ENCODE measurements at regions not wholly inside any gene's neighbourhood (a gene's known extent, or its start where the extent isn't known, plus 50 kb on each side); places are given as distances from the start of the nearest gene placed in this dataset.
"Not testable (repeated sequence)": the region's sequence is repeated elsewhere in the genome, so short reads cannot be mapped to it uniquely, and the experiment has no call there.

DNA sequence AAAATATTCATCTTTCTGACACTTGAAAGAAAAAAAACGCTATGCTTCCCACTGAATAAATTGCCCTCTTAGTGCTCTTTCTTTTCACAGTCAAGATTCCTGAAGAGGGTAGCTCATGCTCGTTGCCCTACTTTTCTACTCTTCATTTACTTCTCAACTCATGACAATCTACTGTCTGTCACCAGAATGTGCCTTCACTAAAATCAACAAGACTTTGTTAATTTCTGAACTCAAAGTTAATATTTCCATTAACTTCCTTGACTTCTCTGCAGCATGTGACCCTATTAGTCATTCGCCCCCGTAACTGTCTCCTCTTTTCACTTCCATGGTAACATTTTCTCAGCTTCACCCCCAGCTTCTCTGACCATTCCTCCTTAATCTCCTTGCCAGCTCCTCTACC, 98.9 kb upstream of the MAPRE2 start:
- Histone ChIP-seq H3K27me3 (ENCODE audit: insufficient read depth, low read length) (no peaks in the 10 kb centered on the region), H3K4me3 (ENCODE audit: low read depth, low read length) (no peak overlapping the region), H3K27ac (ENCODE audit: low read depth, low read length) (no peak overlapping the region), H3K4me1 (ENCODE audit: control insufficient read depth, insufficient read depth, low read length, unreplicated experiment) (peaks cover 2% of the 10 kb centered on the region), H3K79me2 (ENCODE audit: control insufficient read depth, insufficient read depth, low read length, unreplicated experiment) (no peaks in the 10 kb centered on the region), H2AFZ (ENCODE audit: low read length, unreplicated experiment) (peak overlapping the region; percentile 81), H3K36me3 (ENCODE audit: insufficient read depth, low read length) (no peaks in the 10 kb centered on the region)

GRCh38 chr18:34942975-34943374, 98.2 kb upstream of the MAPRE2 start:
- H3K79me2 ChIP-seq (ENCODE audit: control insufficient read depth, insufficient read depth, low read length, unreplicated experiment): no peaks in the 10 kb centered on the region
- no peaks in the 10 kb centered on the region for H3K27me3 ChIP-seq (ENCODE audit: insufficient read depth, low read length)
- no peaks in the 10 kb centered on the region for H3K36me3 ChIP-seq (ENCODE audit: insufficient read depth, low read length)
- H3K4me1 ChIP-seq (ENCODE audit: control insufficient read depth, insufficient read depth, low read length, unreplicated experiment): peaks cover 9% of the 10 kb centered on the region
- no peak overlapping the region for H3K4me3 ChIP-seq (ENCODE audit: low read depth, low read length)
- no peak overlapping the region for H2AFZ ChIP-seq (ENCODE audit: low read length, unreplicated experiment)
- H3K27ac ChIP-seq (ENCODE audit: low read depth, low read length): no peak overlapping the region

- Histone ChIP-seq H3K27me3 (ENCODE audit: insufficient read depth, low read length) (no peaks in the 10 kb centered on the region), H3K79me2 (ENCODE audit: control insufficient read depth, insufficient read depth, low read length, unreplicated experiment) (no peaks in the 10 kb centered on the region), H3K36me3 (ENCODE audit: insufficient read depth, low read length) (no peaks in the 10 kb centered on the region), H3K4me3 (ENCODE audit: low read depth, low read length) (no peak overlapping the region), H2AFZ (ENCODE audit: low read length, unreplicated experiment) (no peak overlapping the region), H3K4me1 (ENCODE audit: control insufficient read depth, insufficient read depth, low read length, unreplicated experiment) (peaks cover 10% of the 10 kb centered on the region), H3K27ac (ENCODE audit: low read depth, low read length) (no peak overlapping the region)
Measured at GRCh38 chr18:34943587-34943986, 97.6 kb upstream of the MAPRE2 start.

GRCh38 chr18:34947711-34948125, 93.5 kb upstream of the MAPRE2 start:
- no peaks in the 10 kb centered on the region for H3K79me2 ChIP-seq (ENCODE audit: control insufficient read depth, insufficient read depth, low read length, unreplicated experiment)
- H3K4me3 ChIP-seq (ENCODE audit: low read depth, low read length): no peak overlapping the region
- peak overlapping the region; percentile 19 for H3K27ac ChIP-seq (ENCODE audit: low read depth, low read length)
- H3K36me3 ChIP-seq (ENCODE audit: insufficient read depth, low read length): no peaks in the 10 kb centered on the region
- H3K4me1 ChIP-seq (ENCODE audit: control insufficient read depth, insufficient read depth, low read length, unreplicated experiment): peaks cover 10% of the 10 kb centered on the region
- no peak overlapping the region for H2AFZ ChIP-seq (ENCODE audit: low read length, unreplicated experiment)
- H3K27me3 ChIP-seq (ENCODE audit: insufficient read depth, low read length): no peaks in the 10 kb centered on the region

DNA sequence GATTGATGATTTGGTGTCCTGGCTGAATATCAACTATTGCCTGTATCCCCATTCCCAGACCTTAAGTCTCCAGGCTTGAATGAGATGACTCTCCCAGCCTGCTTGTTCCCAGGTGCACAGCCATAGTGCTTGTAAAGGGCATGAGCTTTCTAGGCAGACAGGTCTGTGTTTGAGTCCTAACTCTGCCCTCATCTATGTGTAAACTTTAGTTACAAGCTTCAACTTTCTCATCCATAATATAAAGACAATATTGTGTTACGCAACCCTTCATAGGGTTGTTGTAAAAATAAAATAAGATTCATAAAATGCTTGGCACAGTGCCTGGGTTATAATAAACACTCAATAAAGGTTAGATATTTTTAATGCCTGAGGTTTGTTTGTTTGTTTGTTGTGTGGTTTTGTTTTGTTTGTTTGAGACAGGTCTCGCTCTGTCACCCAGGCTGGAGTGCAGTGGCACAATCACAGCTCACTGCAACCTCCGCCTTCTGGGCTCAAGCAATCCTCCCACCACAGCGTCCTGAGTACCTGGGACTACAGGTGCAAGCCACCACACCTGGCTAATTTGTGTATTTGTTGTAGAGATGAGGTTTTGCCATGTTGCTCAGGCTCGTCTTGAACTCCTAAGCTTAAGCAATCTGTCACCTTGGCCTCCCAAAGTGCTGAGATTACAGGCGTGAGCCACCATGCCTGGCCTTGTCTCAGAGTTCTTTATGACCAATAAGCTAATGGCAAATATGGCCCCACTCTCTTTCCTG, 89.4 kb upstream of the MAPRE2 start:
- Histone ChIP-seq H2AFZ (ENCODE audit: low read length, unreplicated experiment) (no peak overlapping the region), H3K79me2 (ENCODE audit: control insufficient read depth, insufficient read depth, low read length, unreplicated experiment) (no peaks in the 10 kb centered on the region)

DNA sequence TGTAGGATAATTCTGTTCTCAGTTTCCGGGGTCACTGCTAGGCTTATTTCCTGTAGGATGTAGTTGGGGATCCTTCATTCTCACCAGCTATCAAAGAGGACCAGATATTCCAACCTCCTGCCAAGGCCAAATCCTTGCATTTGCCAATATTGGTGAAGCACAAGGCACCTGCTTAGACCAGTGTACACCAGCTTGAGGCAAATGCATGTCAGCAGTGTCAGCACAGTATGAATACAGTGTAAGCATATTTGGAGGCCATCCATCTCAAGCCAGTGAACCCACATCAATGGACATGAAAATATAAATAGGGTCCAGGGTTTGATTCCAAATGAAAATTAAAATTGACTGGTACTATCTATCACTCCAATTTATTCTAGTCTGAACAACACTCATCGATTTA, 88.0 kb upstream of the MAPRE2 start:
- Histone ChIP-seq H3K4me3 (ENCODE audit: low read depth, low read length) (no peak overlapping the region), H3K36me3 (ENCODE audit: insufficient read depth, low read length) (no peaks in the 10 kb centered on the region), H3K27me3 (ENCODE audit: insufficient read depth, low read length) (no peaks in the 10 kb centered on the region), H3K27ac (ENCODE audit: low read depth, low read length) (no peak overlapping the region), H3K79me2 (ENCODE audit: control insufficient read depth, insufficient read depth, low read length, unreplicated experiment) (no peaks in the 10 kb centered on the region), H3K4me1 (ENCODE audit: control insufficient read depth, insufficient read depth, low read length, unreplicated experiment) (peaks cover 13% of the 10 kb centered on the region), H2AFZ (ENCODE audit: low read length, unreplicated experiment) (no peak overlapping the region)

More for the DNA sequence above, 89.4 kb upstream of the MAPRE2 start:
- H3K4me1 ChIP-seq (ENCODE audit: control insufficient read depth, insufficient read depth, low read length, unreplicated experiment): peaks cover 16% of the 10 kb centered on the region
- no peak overlapping the region for H3K27ac ChIP-seq (ENCODE audit: low read depth, low read length)
- no peak overlapping the region for H3K4me3 ChIP-seq (ENCODE audit: low read depth, low read length)
- no peaks in the 10 kb centered on the region for H3K27me3 ChIP-seq (ENCODE audit: insufficient read depth, low read length)
- H3K36me3 ChIP-seq (ENCODE audit: insufficient read depth, low read length): no peaks in the 10 kb centered on the region

DNA sequence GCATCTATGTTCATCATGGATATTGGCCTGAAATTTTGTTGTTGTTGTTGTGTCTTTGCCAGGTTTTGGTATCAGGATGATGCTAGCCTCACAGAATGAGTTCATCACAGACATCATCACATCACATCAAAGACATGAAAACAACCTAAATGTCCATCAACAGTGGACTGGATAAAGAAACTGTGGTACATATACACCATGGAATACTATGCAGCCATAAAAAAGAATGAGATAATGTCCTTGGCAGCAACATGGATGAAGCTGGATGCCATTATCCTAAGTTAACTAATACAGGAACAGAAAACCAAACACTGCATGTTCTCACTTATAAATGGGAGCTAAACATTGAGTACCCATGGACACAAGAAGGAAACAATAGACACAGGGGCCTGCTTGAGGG, 85.7 kb upstream of the MAPRE2 start:
- H3K27ac ChIP-seq (ENCODE audit: low read depth, low read length); H3K27me3 ChIP-seq (ENCODE audit: insufficient read depth, low read length); H2AFZ ChIP-seq (ENCODE audit: low read length, unreplicated experiment); H3K36me3 ChIP-seq (ENCODE audit: insufficient read depth, low read length); H3K4me3 ChIP-seq (ENCODE audit: low read depth, low read length); H3K79me2 ChIP-seq (ENCODE audit: control insufficient read depth, insufficient read depth, low read length, unreplicated experiment): not testable (repeated sequence)
- peaks cover 13% of the 10 kb centered on the region for H3K4me1 ChIP-seq (ENCODE audit: control insufficient read depth, insufficient read depth, low read length, unreplicated experiment)

GRCh38 chr18:34956663-34957062, 84.5 kb upstream of the MAPRE2 start:
- H3K27ac ChIP-seq (ENCODE audit: low read depth, low read length): peak overlapping the region; percentile 17; the same call in 1 of the 2 replicates

DNA sequence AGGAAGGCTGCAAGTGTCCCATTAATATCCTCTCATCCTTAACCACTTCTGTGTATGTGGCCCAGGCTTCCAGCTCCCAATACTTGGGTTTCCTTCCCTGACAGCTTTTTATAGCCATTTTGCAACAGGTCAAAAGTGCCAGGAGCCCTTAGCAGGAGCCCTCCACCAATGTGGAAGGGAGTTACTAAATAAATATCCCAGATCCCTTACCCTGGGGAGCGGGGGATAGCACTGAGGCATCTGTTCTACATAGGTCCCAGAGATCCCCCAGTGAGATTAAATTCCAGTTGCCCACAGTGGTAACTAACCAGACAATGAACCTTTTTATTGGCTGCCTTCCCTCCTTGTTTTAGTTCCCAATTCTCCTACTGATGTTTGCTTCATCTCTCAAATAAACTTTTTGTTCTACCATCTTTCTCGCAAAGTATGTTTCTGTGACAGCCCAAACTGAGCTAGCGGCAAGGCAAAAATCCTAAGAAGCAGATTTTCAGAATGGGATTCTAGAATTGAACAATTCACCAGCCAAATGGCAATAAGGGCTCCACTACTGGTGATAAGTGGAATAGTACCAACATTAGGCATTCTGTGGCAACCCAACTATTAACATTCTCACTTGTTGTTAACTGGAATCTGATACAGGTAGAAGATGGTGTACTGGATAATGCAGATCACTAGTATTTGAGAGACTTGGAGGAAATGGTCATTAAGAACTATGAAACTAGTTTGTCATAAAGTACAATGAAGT, 83.9 kb upstream of the MAPRE2 start:
- Histone ChIP-seq H3K27me3 (ENCODE audit: insufficient read depth, low read length) (no peaks in the 10 kb centered on the region), H3K4me3 (ENCODE audit: low read depth, low read length) (no peak overlapping the region), H3K4me1 (ENCODE audit: control insufficient read depth, insufficient read depth, low read length, unreplicated experiment) (peaks cover 13% of the 10 kb centered on the region), H3K79me2 (ENCODE audit: control insufficient read depth, insufficient read depth, low read length, unreplicated experiment) (no peaks in the 10 kb centered on the region), H3K27ac (ENCODE audit: low read depth, low read length) (0 out of 2 replicates have a peak overlapping the region, but pooled peaks have one; percentile 17), H3K36me3 (ENCODE audit: insufficient read depth, low read length) (no peaks in the 10 kb centered on the region), H2AFZ (ENCODE audit: low read length, unreplicated experiment) (peak overlapping the region; percentile 24)

More at GRCh38 chr18:34956663-34957062, 84.5 kb upstream of the MAPRE2 start:
- Histone ChIP-seq H3K36me3 (ENCODE audit: insufficient read depth, low read length) (no peaks in the 10 kb centered on the region), H3K4me1 (ENCODE audit: control insufficient read depth, insufficient read depth, low read length, unreplicated experiment) (peaks cover 13% of the 10 kb centered on the region), H2AFZ (ENCODE audit: low read length, unreplicated experiment) (no peak overlapping the region), H3K4me3 (ENCODE audit: low read depth, low read length) (no peak overlapping the region), H3K79me2 (ENCODE audit: control insufficient read depth, insufficient read depth, low read length, unreplicated experiment) (no peaks in the 10 kb centered on the region), H3K27me3 (ENCODE audit: insufficient read depth, low read length) (no peaks in the 10 kb centered on the region)

DNA sequence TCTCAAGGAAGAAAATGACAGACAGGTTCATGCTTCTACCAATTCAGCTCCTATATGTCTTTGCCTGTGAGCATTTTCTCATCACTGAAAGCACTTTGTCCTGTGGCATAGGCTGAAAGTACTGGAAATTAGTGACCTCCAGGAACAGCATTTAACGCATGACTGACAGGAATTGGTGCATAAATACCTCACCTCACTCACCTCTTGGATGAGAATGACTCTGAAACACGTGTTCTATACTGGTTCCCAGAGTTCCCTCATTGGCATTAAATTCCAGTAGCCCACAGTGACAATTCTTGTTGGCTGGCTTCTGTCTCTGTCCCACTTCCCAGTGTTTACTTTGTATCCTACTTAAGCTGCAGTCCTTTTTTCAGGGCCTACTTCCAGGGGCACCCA, 83.4 kb upstream of the MAPRE2 start:
- H3K4me3 ChIP-seq (ENCODE audit: low read depth, low read length): no peak overlapping the region
- no peak overlapping the region for H3K27ac ChIP-seq (ENCODE audit: low read depth, low read length)
- H3K79me2 ChIP-seq (ENCODE audit: control insufficient read depth, insufficient read depth, low read length, unreplicated experiment): no peaks in the 10 kb centered on the region
- H2AFZ ChIP-seq (ENCODE audit: low read length, unreplicated experiment): no peak overlapping the region
- H3K36me3 ChIP-seq (ENCODE audit: insufficient read depth, low read length): no peaks in the 10 kb centered on the region
- H3K27me3 ChIP-seq (ENCODE audit: insufficient read depth, low read length): no peaks in the 10 kb centered on the region
- peaks cover 13% of the 10 kb centered on the region for H3K4me1 ChIP-seq (ENCODE audit: control insufficient read depth, insufficient read depth, low read length, unreplicated experiment)

Data from ACC112 (cell line).